Femur (tissue), 1 donor: ENCODE measurements at regions not wholly inside any gene's neighbourhood (a gene's known extent, or its start where the extent isn't known, plus 50 kb on each side); places are given as distances from the start of the nearest gene placed in this dataset.
A peak's percentile ranks its signal among the peaks of the same experiment; 100 is the strongest.

ENCODE experiments used
- DNase-seq: peaks from one replicate; pipeline ENCODE4 v3.0.0-alpha.2; 2017

DNA sequence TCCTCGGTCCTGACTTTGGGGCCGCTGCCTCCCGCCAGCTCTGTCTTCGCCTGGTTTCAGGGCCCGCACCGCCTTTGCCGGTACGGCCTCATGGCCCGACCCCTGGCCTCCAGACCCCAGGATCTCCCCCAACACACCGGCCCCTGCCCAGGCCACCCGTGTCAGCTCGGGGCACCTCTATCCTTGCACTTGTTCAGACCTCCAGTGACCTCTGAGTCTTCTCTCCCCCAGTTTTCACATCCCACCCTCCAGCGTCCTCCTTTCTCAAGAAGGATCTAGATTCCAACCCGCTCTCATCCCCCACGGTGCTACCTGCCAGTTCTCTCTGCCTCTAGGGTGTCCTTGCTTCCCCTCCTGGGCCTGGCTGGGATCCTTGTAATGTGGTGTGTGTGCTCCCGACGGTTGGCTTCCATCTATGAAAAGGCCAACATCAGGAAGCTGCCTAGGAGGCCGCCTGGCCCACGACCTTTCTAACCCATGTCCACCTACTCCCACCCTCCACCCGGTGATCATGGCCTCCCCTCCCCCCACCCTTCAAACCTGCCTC is 61.1 kb downstream of the SPATA31C2 start:
- peak; percentile 30 for DNase-seq

DNA sequence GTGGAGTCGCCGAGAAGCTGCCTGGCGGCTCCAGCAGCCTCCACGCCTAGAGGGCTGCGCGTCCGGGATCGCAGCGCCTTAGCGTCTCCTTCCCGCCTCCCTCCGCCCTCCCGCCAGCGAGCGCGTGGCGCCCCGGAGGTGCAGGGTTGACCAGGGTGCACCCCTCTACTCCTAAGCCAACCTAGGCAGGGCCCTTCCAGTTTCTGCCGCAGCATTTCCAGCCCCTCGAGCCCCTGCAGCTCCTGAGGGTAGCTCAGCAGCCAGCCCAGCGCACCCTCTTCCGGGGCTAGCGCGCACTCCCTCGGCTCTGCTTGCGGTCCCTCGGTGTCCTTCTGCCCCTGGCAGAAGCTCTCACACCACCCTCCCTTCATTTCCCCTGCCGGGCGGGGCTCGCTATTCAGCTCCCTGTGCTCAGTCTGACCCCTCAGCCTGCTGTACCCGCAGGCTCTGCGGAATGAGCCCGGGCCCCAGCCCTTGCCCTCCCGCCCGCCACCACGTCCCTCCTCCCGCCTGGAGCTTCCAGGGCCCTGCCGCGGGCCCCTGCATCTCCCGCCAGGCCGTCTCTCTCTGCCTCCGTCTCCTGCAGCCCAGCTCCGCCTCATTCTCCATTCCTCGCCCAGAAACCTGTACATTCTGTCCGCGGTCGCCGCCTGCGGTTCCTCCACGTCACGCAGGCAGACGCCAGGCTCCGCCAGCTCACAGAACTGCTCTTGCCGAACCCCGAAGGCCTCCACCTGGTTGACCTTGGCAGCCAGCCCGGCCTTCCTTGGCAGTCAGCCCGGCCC is 61.8 kb downstream of the SPATA31C2 start:
- DNase-seq = peak; percentile 92

- no peak for DNase-seq
Observed at GRCh38 chr9:88075966-88076285, 62.3 kb downstream of the SPATA31C2 start.

- DNase-seq = no peak
Observed at GRCh38 chr9:88075506-88075905, 62.8 kb downstream of the SPATA31C2 start.

- DNase-seq = no peak
Observed at GRCh38 chr9:88074931-88075330, 63.3 kb downstream of the SPATA31C2 start.

- DNase-seq = no peak
Observed at GRCh38 chr9:88072831-88073375, 65.4 kb downstream of the SPATA31C2 start.

DNA sequence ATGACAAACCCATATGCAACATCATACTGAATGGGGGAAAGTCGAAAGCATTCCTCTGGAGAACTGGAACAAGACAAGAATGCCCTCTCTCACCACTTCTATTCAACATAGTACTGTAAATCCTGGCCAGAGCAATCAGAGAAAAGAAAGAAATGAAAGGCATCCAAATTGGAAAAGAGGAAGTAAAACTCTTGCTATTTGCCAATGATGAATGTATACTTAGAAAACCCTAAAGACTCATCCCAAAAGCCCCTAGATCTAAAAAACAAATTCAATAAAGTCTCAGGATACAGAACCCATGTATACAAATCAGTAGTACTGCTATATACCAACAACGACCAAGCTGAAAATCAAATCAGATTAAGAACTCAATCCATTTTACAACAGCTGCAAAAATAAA is 66.9 kb downstream of the SPATA31C2 start:
- DNase-seq = no peak

DNA sequence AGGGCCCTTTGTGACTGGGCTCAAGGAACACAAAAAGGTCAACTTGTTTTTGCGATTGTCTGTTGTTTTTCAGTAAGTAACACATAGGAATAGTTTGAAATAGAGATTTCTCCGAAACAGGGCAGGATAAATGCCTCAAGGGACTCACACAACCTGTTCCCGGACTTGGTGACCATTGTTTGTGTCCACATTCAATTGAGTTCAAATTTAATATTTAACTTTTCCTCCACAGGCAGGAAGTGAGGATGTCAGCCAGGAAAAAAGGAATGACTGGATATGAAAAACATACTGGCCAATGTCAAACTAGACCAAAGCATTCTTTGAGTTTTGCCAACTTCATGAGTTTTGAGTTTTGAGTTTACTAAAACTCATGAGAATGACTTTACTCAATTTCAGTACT is 72.7 kb downstream of the SPATA31C2 start:
- DNase-seq = no peak

GRCh38 chr9:88064554-88064953 is 73.7 kb downstream of the SPATA31C2 start:
- DNase-seq = no peak

- no peak for DNase-seq
Observed at GRCh38 chr9:88060746-88061145, 77.5 kb downstream of the SPATA31C2 start.

DNA sequence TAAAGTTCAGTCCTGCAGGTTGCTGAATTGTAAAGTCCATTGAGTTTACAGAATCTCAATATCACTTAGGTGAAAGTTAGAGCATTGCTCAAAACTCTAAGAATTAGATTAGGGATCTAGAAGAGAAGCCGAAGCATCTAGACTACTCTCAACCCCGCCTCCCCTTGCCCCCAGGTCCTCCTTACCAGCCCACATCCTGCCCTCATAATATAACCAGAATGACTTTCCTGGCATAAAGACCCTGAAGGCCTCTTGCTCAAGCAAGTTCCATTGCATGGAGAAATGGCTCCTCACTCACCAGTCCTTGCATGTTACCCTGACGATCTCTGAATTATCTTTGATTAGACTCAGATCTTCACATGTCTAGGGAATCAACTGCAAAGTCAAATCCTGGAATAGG is 78.8 kb downstream of the SPATA31C2 start:
- no peak for DNase-seq

GRCh38 chr9:88056876-88057275 is 81.4 kb downstream of the SPATA31C2 start:
- no peak for DNase-seq

GRCh38 chr9:88053856-88054501 is 79.6 kb upstream of the CDK20 start:
- DNase-seq = no peak

DNA sequence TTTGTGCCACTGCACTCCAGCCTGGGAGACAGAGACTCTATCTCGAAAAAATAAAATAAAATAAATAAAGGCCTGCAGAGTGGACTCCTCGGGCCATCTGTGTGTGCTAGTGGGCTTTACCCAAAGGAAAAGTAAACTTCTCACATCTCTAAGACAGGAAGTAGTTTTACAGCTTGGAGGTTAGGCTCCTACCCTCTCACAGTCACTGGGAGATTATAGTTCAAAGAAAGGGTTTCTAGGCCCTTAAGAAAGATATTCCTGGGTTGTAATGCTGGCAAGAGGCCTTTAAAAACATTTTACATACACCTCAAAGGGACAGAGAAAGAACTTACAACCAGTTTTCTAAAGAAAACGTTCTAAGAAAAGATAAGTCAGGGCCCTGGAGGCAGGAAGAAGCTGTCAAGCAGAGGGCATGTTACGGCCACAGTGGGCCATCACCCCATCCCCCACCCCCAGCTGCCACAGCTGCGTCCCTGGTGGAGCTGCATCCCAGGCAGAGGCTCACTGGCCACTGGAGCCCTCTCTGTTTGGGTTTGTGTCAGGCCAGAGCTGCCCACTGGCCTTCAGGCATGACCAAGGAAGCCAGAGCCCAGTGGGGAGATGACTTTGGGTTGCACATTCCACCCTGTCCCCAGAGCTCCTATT is 78.1 kb upstream of the CDK20 start:
- no peak for DNase-seq

- no peak for DNase-seq
Observed at GRCh38 chr9:88051138-88051537, 76.8 kb upstream of the CDK20 start.

DNA sequence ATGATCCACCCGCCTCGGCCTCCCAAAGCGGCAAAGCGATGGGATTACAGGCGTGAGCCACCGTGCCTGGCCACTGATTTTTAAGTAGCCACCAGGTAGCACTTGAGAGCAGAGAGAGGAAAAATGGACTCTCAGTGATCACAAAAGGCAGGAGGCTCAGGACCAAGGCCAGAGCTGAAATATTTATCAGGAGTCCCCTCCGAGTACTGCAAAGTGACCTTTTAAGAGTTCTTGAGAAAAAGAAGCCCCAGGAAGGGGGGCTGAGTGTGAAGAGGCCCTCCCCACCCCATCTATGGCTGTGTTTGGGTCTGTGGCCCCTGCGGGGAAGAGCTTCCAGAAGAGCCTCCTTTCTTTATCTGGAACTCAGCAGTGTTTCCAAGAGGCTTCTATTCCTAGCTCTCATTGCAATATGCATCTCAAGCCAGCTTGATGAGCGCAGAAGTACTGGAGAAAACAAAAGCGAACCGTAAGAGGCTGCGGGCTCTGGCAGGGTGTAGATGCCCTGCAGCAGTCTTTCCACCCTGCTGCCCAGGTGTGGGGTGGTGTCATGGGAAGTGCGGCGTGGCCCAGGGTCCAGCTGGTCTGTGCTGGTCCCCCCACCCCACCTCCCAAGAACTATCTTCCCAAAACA is 75.5 kb upstream of the CDK20 start:
- DNase-seq = no peak

DNA sequence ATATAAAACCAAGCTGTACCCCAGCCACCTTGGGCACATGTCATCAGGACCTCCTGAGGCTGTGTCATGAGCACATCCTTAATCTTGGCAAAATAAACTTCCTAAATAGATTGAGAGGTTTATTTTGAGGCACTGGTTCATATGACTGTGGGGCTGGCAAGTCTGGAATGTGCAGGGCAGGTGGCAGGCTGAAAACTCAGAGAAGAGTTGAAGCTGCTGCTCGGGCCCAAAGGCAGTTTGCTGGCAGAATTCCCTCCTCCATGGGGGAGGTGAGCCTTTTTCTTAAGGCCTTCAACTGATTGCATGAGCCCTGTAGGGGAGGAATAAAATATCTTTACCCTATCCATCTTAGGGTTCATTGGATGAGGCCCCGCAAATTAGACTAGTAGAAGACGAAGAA is 72.2 kb upstream of the CDK20 start:
- DNase-seq = no peak

- DNase-seq = no peak
Observed at GRCh38 chr9:88045686-88046085, 71.4 kb upstream of the CDK20 start.

DNA sequence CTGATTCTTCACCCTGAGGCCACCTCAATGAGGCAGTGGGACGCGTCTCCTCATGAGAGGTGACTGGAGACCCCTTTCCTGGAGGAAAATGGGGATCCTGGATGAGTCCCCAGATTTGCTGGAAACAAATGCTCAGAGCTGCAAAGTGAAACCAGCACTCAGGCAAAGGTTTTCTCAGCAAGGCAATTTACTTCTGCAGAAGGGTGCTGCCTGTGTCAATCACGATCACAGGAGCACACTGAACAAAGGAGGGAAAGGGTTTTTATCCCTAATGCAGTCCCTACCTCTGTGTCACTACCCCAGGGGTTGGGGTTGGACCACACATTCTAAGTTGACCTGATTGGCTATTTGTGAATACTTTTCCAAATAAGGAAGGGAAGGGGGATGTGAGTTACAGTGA is 69.9 kb upstream of the CDK20 start:
- DNase-seq = no peak

DNA sequence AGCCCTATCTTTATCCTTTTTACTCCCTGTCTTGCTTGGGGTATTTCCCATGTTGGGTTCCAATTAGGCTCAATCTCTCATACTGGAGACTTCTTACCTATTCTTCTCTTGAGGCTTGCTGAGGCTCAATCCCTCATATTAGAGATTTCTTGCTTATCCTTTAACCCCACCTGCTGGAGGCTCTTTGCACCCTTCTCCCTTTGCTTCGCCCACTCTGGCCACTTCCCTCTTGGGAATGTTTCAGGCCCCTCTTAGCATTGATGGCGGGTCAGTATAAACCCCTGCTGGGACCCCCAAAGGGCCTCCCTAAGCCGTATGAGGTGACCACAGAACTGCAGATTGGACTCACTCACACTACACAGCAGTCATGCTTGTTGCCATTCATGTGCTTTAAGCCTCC is 69.3 kb upstream of the CDK20 start:
- no peak for DNase-seq

DNA sequence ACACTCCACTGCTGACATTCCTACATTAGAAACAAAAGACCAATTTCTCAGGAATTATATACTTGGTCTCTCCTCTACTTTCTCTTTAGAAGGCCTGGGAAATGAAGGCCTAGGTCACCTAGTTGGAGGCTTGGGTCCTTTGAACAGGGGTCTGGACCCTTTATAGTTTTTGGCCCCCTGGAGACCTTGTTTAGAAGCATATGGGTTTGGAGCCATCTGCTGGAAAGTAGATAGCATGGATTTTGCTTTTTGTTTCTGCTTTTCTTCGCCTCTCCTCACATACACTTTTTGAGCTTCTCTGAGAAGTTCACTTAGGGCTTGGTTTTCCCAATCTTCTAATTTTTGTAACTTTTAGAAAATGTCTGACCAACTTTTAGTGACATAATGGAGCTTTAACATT is 67.1 kb upstream of the CDK20 start:
- no peak for DNase-seq

- DNase-seq = no peak
Observed at GRCh38 chr9:88037285-88037845, 63.0 kb upstream of the CDK20 start.

GRCh38 chr9:88034964-88035363 is 60.6 kb upstream of the CDK20 start:
- no peak for DNase-seq
